ENCODE measurements at regions not wholly inside any gene's neighbourhood (a gene's known extent, or its start where the extent isn't known, plus 50 kb on each side); places are given as distances from the start of the nearest gene placed in this dataset.

GRCh38 chr13:81597101-81597500 lies 1256.2 kb upstream of the SPRY2 start (continued):
- TF ChIP-seq PRDM15 (CRISPR knock-in tag; IDR thresholded peaks at IDR 0.05) = no peak
- no peak for TF ChIP-seq SMAD1 (IDR thresholded peaks at IDR 0.05; ENCODE audit: low read depth, partially characterized antibody)
- TF ChIP-seq SMARCA5 (IDR thresholded peaks at IDR 0.05) = no peak

- no peak overlapping the region for H3K27ac ChIP-seq (ENCODE audit: control insufficient read depth, insufficient read depth)
- ChIA-PET RAD21 (ENCODE audit: unreplicated experiment) (no interaction called here), POLR2A (no interaction called here), CTCF (no interaction called here), SMC1A (ENCODE audit: uncharacterized antibody, unreplicated experiment) (no interaction called here)
- DNase-seq (ENCODE audit: low read depth, low spot score) = no peak
- WGBS (ENCODE audit: insufficient coverage, insufficient replicate concordance, low lambda C conversion rate, missing lambda C conversion rate) = 0% methylated on average over 2 of the region's 2 CpGs
- H3K36me3 ChIP-seq (ENCODE audit: control insufficient read depth in 2 of 2, insufficient read depth in 2 of 2, low read length in 1 of 2) = no peaks in the 10 kb centered on the region
- ATAC-seq = no peak
- no peaks in the 10 kb centered on the region for H3K27me3 ChIP-seq (replicated peaks in 1 of 2; ENCODE audit: control insufficient read depth in 2 of 2, insufficient read depth in 2 of 2, low read length in 1 of 2)
- no peak overlapping the region for H2AFZ ChIP-seq (ENCODE audit: control insufficient read depth, low read depth, low read length)
- no peaks in the 10 kb centered on the region for H4K20me1 ChIP-seq (ENCODE audit: control insufficient read depth, insufficient read depth)
- no peak overlapping the region for H3K4me3 ChIP-seq
- no TSS peak for BruUV-seq (replicated peaks)
- no peak for TF ChIP-seq ATF7 (IDR thresholded peaks at IDR 0.05; ENCODE audit: low read depth)
- no peak for TF ChIP-seq POLR2A (IDR thresholded peaks at IDR 0.05; ENCODE audit: low read depth, low read length)
- TF ChIP-seq ASH2L (IDR thresholded peaks at IDR 0.05; ENCODE audit: borderline replicate concordance, low read depth) = no peak
- no peak for TF ChIP-seq EED (IDR thresholded peaks at IDR 0.05; ENCODE audit: low read depth)
- TF ChIP-seq RAD21 (IDR thresholded peaks at IDR 0.05; ENCODE audit: insufficient read depth, low read depth, low read length) = no peak
- no peak for TF ChIP-seq RFX5 (IDR thresholded peaks at IDR 0.05; ENCODE audit: low read depth, low read length)
- intact Hi-C loops (cut with micrococcal nuclease; ENCODE audit: unreplicated experiment) (no loop called here), in situ Hi-C loops (cut with MboI) (no loop called here)
- no peak for FAIRE-seq
- no peak overlapping the region for H3K4me2 ChIP-seq (ENCODE audit: control insufficient read depth, insufficient read depth)
- no peaks in the 10 kb centered on the region for H3K79me2 ChIP-seq (ENCODE audit: control insufficient read depth, insufficient read depth, low read length)
- H3K4me1 ChIP-seq (ENCODE audit: control insufficient read depth, insufficient read depth, low read length) = no peaks in the 10 kb centered on the region
- H3K9me3 ChIP-seq (replicated peaks; ENCODE audit: control insufficient read depth, insufficient read depth, low read length) = no peaks in the 10 kb centered on the region
- H3K9ac ChIP-seq (ENCODE audit: control insufficient read depth, insufficient read depth, low read length) = no peak overlapping the region
These were observed 1255.4 kb upstream of the SPRY2 start for GRCh38 chr13:81596224-81596753.

Data from GM12878 (cell line).